ENCODE measurements at regions not wholly inside any gene's neighbourhood (a gene's known extent, or its start where the extent isn't known, plus 50 kb on each side); places are given as distances from the start of the nearest gene placed in this dataset.

DNA sequence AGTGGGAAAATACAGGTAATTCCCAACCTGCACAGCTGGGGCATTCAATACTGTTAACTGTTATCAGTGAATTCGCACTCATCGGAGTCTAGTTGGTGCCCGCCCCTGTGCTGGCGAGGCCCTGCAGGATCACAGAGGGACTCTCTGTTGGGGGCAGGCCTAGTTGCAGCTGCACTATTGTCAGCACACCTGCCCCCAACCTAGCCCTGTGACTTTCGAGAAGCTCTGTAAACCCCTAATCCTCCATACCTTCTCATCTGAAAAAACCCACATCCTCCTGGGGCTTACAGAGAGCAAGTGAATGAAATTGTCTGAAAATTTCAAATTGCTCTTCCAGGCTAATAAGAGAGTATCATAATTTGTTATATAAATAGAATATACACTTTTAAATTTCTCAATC lies 132.2 kb upstream of the NUDT4 start:
- Histone ChIP-seq H3K9ac (ENCODE audit: low read length) (no peak overlapping the region), H3K79me2 (ENCODE audit: control insufficient read depth, insufficient read depth, low read length, poor library complexity) (no peaks in the 10 kb centered on the region), H3K18ac (ENCODE audit: low read length) (no peak overlapping the region), H2AK5ac (ENCODE audit: low read length) (no peak overlapping the region), H3K4me3 (ENCODE audit: low read depth, low read length) (no peak overlapping the region), H2BK12ac (ENCODE audit: low read length) (no peak overlapping the region), H4K8ac (ENCODE audit: low read depth, low read length) (no peak overlapping the region), H3K36me3 (ENCODE audit: control insufficient read depth in 1 of 2, insufficient read depth in 2 of 2, low read length in 2 of 2) (no peaks in the 10 kb centered on the region), H4K12ac (ENCODE audit: low read depth, low read length) (no peak overlapping the region), H3K4ac (ENCODE audit: low read depth, low read length) (no peak overlapping the region), H3K4me2 (ENCODE audit: low read length) (no peak overlapping the region), H2BK120ac (ENCODE audit: insufficient read depth, low read length, poor library complexity) (no peak overlapping the region), H3K27ac (ENCODE audit: low read depth, low read length) (no peak overlapping the region), H3K79me1 (ENCODE audit: low read length) (no peaks in the 10 kb centered on the region), H3K23ac (ENCODE audit: low read length) (no peak overlapping the region), H3K14ac (ENCODE audit: low read length) (no peak overlapping the region), H4K91ac (ENCODE audit: low read depth, low read length) (no peak overlapping the region), H3K4me1 (ENCODE audit: control insufficient read depth in 1 of 2, insufficient read depth in 2 of 2, low read length in 2 of 2) (peaks cover 0 to 4% of the 10 kb centered on the region in 2 experiments), H2BK5ac (ENCODE audit: low read depth, low read length, poor library complexity) (no peak overlapping the region), H3K27me3 (ENCODE audit: insufficient read depth, low read length) (no peaks in the 10 kb centered on the region), H3K9me3 (ENCODE audit: insufficient read depth, low read depth, low read length) (no peaks in the 10 kb centered on the region), H2AFZ (ENCODE audit: insufficient read depth, low read length, poor library complexity) (no peak overlapping the region)
- no CpG with 5 or more reads among the region's 5 CpGs for WGBS (ENCODE audit: extremely low coverage, insufficient coverage, insufficient read length)
- DNase-seq = no peak

DNA sequence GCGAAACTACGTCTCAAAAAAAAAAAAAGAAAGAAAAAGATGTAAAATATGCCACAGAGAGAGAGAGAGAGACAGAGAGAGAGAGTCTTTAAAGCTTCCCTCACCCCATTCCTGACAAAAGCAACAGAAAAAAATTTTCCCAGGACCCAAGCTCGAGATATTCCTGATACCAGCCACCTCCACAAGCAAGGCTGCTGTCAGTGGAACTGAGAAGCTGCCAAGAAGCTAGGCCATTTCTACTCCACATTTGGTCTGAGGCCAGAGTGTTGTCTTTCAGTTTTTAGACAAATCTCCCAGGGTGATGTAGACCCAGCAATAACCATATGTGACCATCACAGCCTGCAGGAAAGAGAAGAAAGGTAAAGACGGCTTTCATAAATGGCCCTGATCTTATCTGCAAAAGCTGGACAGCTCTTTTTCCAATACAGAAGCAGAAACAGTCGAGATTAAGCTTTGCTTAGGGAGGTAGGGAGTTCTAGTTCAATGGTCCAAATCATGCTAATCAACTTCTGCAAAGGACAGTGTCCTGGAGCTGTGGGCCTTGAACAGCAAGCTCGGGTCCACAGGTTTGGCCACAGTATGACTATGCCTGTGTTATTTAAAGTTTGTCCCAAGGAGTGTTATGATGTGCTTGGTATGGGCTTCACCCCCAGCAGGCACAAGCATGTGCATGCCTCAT lies 130.3 kb upstream of the NUDT4 start:
- Histone ChIP-seq H3K18ac (ENCODE audit: low read length) (no peak overlapping the region), H3K4ac (ENCODE audit: low read depth, low read length) (no peak overlapping the region), H3K4me3 (ENCODE audit: low read depth, low read length) (no peak overlapping the region), H3K27me3 (ENCODE audit: insufficient read depth, low read length) (no peaks in the 10 kb centered on the region), H3K36me3 (ENCODE audit: control insufficient read depth in 1 of 2, insufficient read depth in 2 of 2, low read length in 2 of 2) (no peaks in the 10 kb centered on the region), H4K12ac (ENCODE audit: low read depth, low read length) (no peak overlapping the region), H4K8ac (ENCODE audit: low read depth, low read length) (no peak overlapping the region), H2BK12ac (ENCODE audit: low read length) (no peak overlapping the region), H3K9me3 (ENCODE audit: insufficient read depth, low read depth, low read length) (no peaks in the 10 kb centered on the region), H3K4me1 (ENCODE audit: control insufficient read depth in 1 of 2, insufficient read depth in 2 of 2, low read length in 2 of 2) (peaks cover 0 to 4% of the 10 kb centered on the region in 2 experiments), H3K14ac (ENCODE audit: low read length) (no peak overlapping the region), H3K27ac (ENCODE audit: low read depth, low read length) (no peak overlapping the region), H3K4me2 (ENCODE audit: low read length) (no peak overlapping the region), H3K23ac (ENCODE audit: low read length) (no peak overlapping the region), H3K79me2 (ENCODE audit: control insufficient read depth, insufficient read depth, low read length, poor library complexity) (no peaks in the 10 kb centered on the region), H3K79me1 (ENCODE audit: low read length) (no peaks in the 10 kb centered on the region), H2BK5ac (ENCODE audit: low read depth, low read length, poor library complexity) (no peak overlapping the region), H2AFZ (ENCODE audit: insufficient read depth, low read length, poor library complexity) (no peak overlapping the region), H3K9ac (ENCODE audit: low read length) (no peak overlapping the region), H2AK5ac (ENCODE audit: low read length) (no peak overlapping the region), H4K91ac (ENCODE audit: low read depth, low read length) (no peak overlapping the region), H2BK120ac (ENCODE audit: insufficient read depth, low read length, poor library complexity) (no peak overlapping the region)
- no CpG with 5 or more reads among the region's 6 CpGs for WGBS (ENCODE audit: extremely low coverage, insufficient coverage, insufficient read length)
- DNase-seq = no peak

DNA sequence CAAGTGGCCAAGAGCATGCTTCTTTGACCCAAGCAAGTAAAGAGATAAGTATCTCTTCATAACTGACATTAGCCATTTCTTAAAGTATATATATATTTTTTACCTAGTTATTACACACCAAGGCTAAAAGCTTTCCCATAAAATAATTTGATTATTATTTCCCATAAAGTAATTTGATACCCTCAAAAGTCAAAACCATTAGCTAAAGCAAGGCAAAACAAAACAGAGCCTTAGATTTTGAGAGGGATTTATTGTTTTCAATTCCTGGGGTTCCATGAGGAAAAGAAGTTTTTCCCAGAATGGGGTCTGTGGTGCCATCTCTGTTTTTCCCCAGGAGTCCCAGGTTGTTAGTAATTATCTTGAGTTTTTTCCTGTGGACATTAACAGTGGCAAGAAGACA lies 125.5 kb upstream of the NUDT4 start:
- H3K27ac ChIP-seq (ENCODE audit: low read depth, low read length) = no peak overlapping the region
- no peak overlapping the region for H3K4ac ChIP-seq (ENCODE audit: low read depth, low read length)
- no peak overlapping the region for H4K91ac ChIP-seq (ENCODE audit: low read depth, low read length)
- no peak overlapping the region for H3K9ac ChIP-seq (ENCODE audit: low read length)
- H2BK5ac ChIP-seq (ENCODE audit: low read depth, low read length, poor library complexity) = no peak overlapping the region
- H3K27me3 ChIP-seq (ENCODE audit: insufficient read depth, low read length) = no peaks in the 10 kb centered on the region
- no peak overlapping the region for H3K23ac ChIP-seq (ENCODE audit: low read length)
- H3K18ac ChIP-seq (ENCODE audit: low read length) = no peak overlapping the region
- H3K36me3 ChIP-seq (ENCODE audit: control insufficient read depth in 1 of 2, insufficient read depth in 2 of 2, low read length in 2 of 2) = peaks cover 0 to 2% of the 10 kb centered on the region in 2 experiments
- no peak overlapping the region for H3K4me3 ChIP-seq (ENCODE audit: low read depth, low read length)
- H4K12ac ChIP-seq (ENCODE audit: low read depth, low read length) = no peak overlapping the region
- no peak overlapping the region for H4K8ac ChIP-seq (ENCODE audit: low read depth, low read length)
- H3K79me1 ChIP-seq (ENCODE audit: low read length) = no peaks in the 10 kb centered on the region
- DNase-seq = no peak
- H2BK12ac ChIP-seq (ENCODE audit: low read length) = no peak overlapping the region
- no peaks in the 10 kb centered on the region for H3K79me2 ChIP-seq (ENCODE audit: control insufficient read depth, insufficient read depth, low read length, poor library complexity)
- H2AK5ac ChIP-seq (ENCODE audit: low read length) = no peak overlapping the region
- no peak overlapping the region for H3K14ac ChIP-seq (ENCODE audit: low read length)
- no peak overlapping the region for H2BK120ac ChIP-seq (ENCODE audit: insufficient read depth, low read length, poor library complexity)
- H3K9me3 ChIP-seq (ENCODE audit: insufficient read depth, low read depth, low read length) = peaks cover 6% of the 10 kb centered on the region
- H2AFZ ChIP-seq (ENCODE audit: insufficient read depth, low read length, poor library complexity) = no peak overlapping the region
- H3K4me2 ChIP-seq (ENCODE audit: low read length) = no peak overlapping the region
- H3K4me1 ChIP-seq (ENCODE audit: control insufficient read depth in 1 of 2, insufficient read depth in 2 of 2, low read length in 2 of 2) = peaks cover 2 to 3% of the 10 kb centered on the region in 2 experiments

DNA sequence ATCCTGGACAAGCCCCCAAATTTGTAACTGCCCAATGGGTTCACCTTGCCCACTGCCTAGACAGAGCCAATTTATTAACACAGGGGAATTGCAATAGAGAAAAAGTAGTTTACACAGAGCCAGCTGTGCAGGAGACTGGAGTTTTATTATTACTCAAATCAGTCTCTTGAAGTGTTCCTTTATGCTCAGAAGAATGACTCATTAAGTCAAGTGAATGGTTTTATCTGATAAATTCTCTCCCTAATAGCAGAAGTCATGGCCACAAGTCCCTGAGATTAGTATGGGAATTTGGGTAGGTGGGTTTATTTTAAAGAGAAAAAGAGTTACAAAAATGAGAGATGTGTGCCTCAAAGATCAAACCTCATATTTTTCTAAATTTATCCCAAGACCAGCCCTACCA lies 122.8 kb upstream of the NUDT4 start:
- no peak overlapping the region for H3K9ac ChIP-seq (ENCODE audit: low read length)
- no peak overlapping the region for H2AFZ ChIP-seq (ENCODE audit: insufficient read depth, low read length, poor library complexity)
- H4K8ac ChIP-seq (ENCODE audit: low read depth, low read length) = no peak overlapping the region
- H3K23ac ChIP-seq (ENCODE audit: low read length) = no peak overlapping the region
- peaks cover 2 to 3% of the 10 kb centered on the region in 2 experiments for H3K4me1 ChIP-seq (ENCODE audit: control insufficient read depth in 1 of 2, insufficient read depth in 2 of 2, low read length in 2 of 2)
- H2AK5ac ChIP-seq (ENCODE audit: low read length) = no peak overlapping the region
- H3K4me3 ChIP-seq (ENCODE audit: low read depth, low read length) = no peak overlapping the region
- H3K4ac ChIP-seq (ENCODE audit: low read depth, low read length) = no peak overlapping the region
- no peak overlapping the region for H3K18ac ChIP-seq (ENCODE audit: low read length)
- peaks cover 0 to 2% of the 10 kb centered on the region in 2 experiments for H3K36me3 ChIP-seq (ENCODE audit: control insufficient read depth in 1 of 2, insufficient read depth in 2 of 2, low read length in 2 of 2)
- H2BK5ac ChIP-seq (ENCODE audit: low read depth, low read length, poor library complexity) = no peak overlapping the region
- no peak overlapping the region for H4K91ac ChIP-seq (ENCODE audit: low read depth, low read length)
- no peak overlapping the region for H3K14ac ChIP-seq (ENCODE audit: low read length)
- no peaks in the 10 kb centered on the region for H3K79me2 ChIP-seq (ENCODE audit: control insufficient read depth, insufficient read depth, low read length, poor library complexity)
- DNase-seq = no peak
- no peak overlapping the region for H2BK120ac ChIP-seq (ENCODE audit: insufficient read depth, low read length, poor library complexity)
- no peak overlapping the region for H3K27ac ChIP-seq (ENCODE audit: low read depth, low read length)
- H2BK12ac ChIP-seq (ENCODE audit: low read length) = no peak overlapping the region
- H3K27me3 ChIP-seq (ENCODE audit: insufficient read depth, low read length) = no peaks in the 10 kb centered on the region
- H4K12ac ChIP-seq (ENCODE audit: low read depth, low read length) = no peak overlapping the region
- no peaks in the 10 kb centered on the region for H3K79me1 ChIP-seq (ENCODE audit: low read length)
- H3K9me3 ChIP-seq (ENCODE audit: insufficient read depth, low read depth, low read length) = peaks cover 6% of the 10 kb centered on the region
- H3K4me2 ChIP-seq (ENCODE audit: low read length) = no peak overlapping the region
